PFSK-1 (cell line): ENCODE measurements at regions not wholly inside any gene's neighbourhood (a gene's known extent, or its start where the extent isn't known, plus 50 kb on each side); places are given as distances from the start of the nearest gene placed in this dataset.

Source experiments
- FOXP2 ChIP-seq: optimal IDR thresholded peaks from 2 replicates; pipeline ENCODE3; 2011; ENCODE audit warnings: borderline replicate concordance, control low read depth, inconsistent platforms; ENCODE audit not compliant: insufficient read depth; ENCODE audit errors: extremely low read length, extremely low read depth
- POLR2AphosphoS5 ChIP-seq: IDR thresholded peaks from 2 replicates; pipeline ENCODE4 v1.6.1; 2012; ENCODE audit warnings: low read depth, mild to moderate bottlenecking, control low read depth, low read length, moderate library complexity
- SIN3A ChIP-seq: IDR thresholded peaks from 2 replicates; pipeline ENCODE4 v1.6.1; 2012; ENCODE audit warnings: mild to moderate bottlenecking, low read length, moderate library complexity, borderline replicate concordance; ENCODE audit not compliant: insufficient read depth
- TAF1 ChIP-seq: IDR thresholded peaks from 2 replicates; pipeline ENCODE4 v1.6.1; 2012; ENCODE audit warnings: low read length, control low read depth, borderline replicate concordance; ENCODE audit not compliant: insufficient read depth
- TF ChIP-seq, protein P1 (sequence below), 2 experiments: IDR thresholded peaks; 2 replicates each; pipeline versions ENCODE4 v1.6.1 to v1.8.0; 2011 to 2012; ENCODE audit warnings: low read depth in 2 of 2, low read length in 2 of 2, control low read depth in 1 of 2, inconsistent platforms in 1 of 2, mild to moderate bottlenecking in 1 of 2, moderate library complexity in 1 of 2; ENCODE audit not compliant: insufficient read depth in 1 of 2

DNA sequence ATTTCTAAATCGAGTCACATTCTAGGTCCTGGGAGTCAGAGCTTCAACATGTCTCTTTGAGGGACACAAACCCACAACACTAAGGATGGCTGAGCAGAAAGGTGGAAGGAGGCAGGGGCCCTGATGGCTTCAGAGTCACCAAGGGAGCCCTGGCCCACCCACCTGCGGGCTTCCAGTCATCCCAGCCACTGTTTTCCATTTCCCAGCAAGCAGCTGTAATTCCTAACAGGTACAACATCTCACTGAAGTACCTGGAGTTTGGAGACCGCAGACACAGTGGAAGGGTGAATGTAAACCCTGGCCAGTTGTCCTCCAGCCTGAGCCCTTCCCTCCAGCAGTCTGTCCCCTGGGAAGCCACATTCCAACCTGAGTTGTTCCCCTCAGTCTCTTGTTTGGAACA lies 562.8 kb downstream of the TBC1D22A start:
- TF ChIP-seq SIN3A (no peak), POLR2AphosphoS5 (no peak), FOXP2 (no peak), TAF1 (no peak)
- TF ChIP-seq, protein P1, sequence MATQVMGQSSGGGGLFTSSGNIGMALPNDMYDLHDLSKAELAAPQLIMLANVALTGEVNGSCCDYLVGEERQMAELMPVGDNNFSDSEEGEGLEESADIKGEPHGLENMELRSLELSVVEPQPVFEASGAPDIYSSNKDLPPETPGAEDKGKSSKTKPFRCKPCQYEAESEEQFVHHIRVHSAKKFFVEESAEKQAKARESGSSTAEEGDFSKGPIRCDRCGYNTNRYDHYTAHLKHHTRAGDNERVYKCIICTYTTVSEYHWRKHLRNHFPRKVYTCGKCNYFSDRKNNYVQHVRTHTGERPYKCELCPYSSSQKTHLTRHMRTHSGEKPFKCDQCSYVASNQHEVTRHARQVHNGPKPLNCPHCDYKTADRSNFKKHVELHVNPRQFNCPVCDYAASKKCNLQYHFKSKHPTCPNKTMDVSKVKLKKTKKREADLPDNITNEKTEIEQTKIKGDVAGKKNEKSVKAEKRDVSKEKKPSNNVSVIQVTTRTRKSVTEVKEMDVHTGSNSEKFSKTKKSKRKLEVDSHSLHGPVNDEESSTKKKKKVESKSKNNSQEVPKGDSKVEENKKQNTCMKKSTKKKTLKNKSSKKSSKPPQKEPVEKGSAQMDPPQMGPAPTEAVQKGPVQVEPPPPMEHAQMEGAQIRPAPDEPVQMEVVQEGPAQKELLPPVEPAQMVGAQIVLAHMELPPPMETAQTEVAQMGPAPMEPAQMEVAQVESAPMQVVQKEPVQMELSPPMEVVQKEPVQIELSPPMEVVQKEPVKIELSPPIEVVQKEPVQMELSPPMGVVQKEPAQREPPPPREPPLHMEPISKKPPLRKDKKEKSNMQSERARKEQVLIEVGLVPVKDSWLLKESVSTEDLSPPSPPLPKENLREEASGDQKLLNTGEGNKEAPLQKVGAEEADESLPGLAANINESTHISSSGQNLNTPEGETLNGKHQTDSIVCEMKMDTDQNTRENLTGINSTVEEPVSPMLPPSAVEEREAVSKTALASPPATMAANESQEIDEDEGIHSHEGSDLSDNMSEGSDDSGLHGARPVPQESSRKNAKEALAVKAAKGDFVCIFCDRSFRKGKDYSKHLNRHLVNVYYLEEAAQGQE (IDR thresholded peaks at IDR 0.05; ENCODE audit: insufficient read depth in 1 of 2, low read depth in 2 of 2, low read length in 2 of 2), result no peak

DNA sequence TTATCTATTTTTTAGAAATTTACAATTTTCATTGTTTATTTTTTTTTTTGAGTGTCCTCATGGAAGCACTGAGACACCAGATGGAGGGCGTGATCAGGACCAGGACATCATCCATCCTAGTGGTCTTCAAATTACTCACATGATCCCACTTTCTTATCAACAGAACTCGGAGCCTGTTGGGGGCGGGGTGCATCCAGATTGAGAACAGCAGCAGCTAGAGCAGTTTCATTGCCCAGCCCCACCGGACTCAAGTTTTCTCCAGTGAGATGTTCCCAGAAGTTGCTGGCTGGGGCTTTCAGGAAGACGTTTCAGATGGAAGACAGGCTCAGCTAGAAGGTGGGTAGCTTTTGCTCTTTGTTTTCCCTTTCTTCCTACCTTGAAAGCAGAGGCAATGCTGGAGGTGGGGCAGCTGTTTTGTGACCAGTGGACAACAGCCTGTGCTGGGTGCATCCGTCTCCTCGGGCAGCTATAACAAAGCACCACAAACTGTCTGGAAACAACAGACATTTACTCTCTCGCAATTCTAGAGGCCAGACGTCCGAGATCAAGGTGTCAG lies 562.1 kb downstream of the TBC1D22A start:
- TF ChIP-seq POLR2AphosphoS5, result no peak
- TF ChIP-seq TAF1, result no peak
- TF ChIP-seq, protein P1 (IDR thresholded peaks at IDR 0.05; ENCODE audit: insufficient read depth in 1 of 2, low read depth in 2 of 2, low read length in 2 of 2), result no peak
- no peak for TF ChIP-seq SIN3A
- TF ChIP-seq FOXP2, result no peak

DNA sequence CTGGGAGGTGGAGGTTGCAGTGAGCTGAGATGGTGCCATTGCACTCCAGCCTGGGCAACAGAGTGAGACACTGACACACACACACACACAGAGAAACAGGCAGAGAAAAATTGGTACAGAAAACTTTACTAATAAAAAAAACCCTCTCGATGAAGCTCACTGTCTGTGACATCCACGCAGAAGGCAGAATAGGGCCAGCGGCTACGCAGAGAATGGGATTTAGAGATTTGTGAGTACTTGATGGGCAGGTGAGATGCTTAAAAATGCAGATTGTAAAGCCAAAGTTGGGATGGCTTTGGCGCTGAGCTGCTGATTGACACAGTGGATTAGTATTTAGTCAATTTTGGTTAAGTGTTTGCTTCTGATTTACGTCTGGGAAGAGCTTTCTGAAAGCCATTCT lies 561.1 kb downstream of the TBC1D22A start:
- TF ChIP-seq, protein P1 (IDR thresholded peaks at IDR 0.05; ENCODE audit: insufficient read depth in 1 of 2, low read depth in 2 of 2, low read length in 2 of 2), result no peak
- TF ChIP-seq SIN3A, result no peak
- no peak for TF ChIP-seq TAF1
- TF ChIP-seq FOXP2, result no peak
- no peak for TF ChIP-seq POLR2AphosphoS5

DNA sequence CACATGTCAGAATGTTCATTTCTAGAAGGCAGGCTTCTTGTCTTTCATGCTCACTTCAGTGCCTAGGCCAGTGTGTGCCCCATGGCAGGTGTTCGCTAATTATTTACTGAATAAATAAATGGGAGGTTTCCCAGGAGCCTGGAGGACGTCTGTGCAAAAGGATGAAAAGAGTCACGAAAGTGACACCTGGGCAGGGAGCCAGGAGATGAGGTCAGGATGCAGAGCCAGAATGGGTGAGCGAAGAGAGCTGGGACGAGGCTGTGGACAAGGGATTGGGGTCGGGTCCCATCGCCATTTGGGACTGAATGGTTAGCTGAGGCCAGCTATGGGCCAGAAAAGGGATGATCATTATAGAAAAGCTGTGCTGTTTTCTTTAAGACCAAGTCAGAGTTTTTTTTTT lies 560.4 kb downstream of the TBC1D22A start:
- TF ChIP-seq, protein P1 (IDR thresholded peaks at IDR 0.05; ENCODE audit: insufficient read depth in 1 of 2, low read depth in 2 of 2, low read length in 2 of 2), result no peak

DNA sequence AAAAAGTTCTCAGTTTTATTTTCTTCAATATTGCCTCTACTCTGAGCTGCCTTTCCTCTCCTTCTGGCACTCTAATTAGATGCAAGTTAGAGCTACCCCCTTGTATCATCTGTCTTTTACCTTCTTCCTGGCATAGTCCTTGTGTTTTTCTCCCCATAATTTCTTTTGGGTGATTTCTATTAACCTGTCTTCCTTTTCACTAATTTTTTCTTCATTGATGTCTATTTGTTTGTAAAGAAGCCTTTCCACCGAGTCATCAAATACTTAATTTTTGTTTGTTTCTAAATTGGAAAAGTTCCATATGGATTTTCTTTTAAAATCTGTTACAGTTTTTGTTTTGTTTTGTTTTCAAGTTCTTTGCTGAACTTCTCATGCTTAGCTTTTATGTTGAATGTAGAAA lies 558.1 kb downstream of the TBC1D22A start:
- TF ChIP-seq FOXP2, result no peak
- no peak for TF ChIP-seq SIN3A
- TF ChIP-seq POLR2AphosphoS5, result no peak
- TF ChIP-seq TAF1, result no peak
- TF ChIP-seq, protein P1 (IDR thresholded peaks at IDR 0.05; ENCODE audit: insufficient read depth in 1 of 2, low read depth in 2 of 2, low read length in 2 of 2), result no peak
